ENCODE measurements at regions not wholly inside any gene's neighbourhood (a gene's known extent, or its start where the extent isn't known, plus 50 kb on each side); places are given as distances from the start of the nearest gene placed in this dataset.
A peak's percentile ranks its signal among the peaks of the same experiment; 100 is the strongest.
"Not testable (repeated sequence)": the region's sequence is repeated elsewhere in the genome, so short reads cannot be mapped to it uniquely, and the experiment has no call there.

GRCh38 chr3:75395580-75396315 lies 268.4 kb upstream of the FRG2C start:
- DNase-seq, result no peak

DNA sequence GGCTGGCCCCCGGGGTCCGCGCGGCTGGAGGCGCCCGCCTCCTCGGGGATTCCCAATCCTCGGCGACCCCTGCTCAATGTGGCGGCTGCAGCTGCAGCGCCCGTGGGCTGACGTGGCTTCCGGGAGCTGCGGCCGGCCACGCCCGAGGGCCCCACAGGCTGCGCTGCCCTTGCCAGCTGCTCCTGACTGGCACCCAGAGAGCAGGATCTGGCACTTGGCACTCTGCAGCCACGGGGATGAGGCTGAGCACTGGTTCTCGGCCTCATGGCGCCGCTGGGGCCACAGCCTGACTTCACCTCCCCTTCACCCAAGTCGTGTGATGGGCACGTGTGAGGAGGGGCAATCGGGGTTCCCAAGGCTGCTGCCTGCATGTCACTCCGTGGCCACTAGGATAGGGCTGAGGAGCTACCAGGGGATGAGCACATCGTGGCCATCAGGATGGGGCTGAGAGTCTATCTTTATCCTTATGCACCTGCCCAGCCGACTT lies 267.8 kb upstream of the FRG2C start:
- no peak for DNase-seq

DNA sequence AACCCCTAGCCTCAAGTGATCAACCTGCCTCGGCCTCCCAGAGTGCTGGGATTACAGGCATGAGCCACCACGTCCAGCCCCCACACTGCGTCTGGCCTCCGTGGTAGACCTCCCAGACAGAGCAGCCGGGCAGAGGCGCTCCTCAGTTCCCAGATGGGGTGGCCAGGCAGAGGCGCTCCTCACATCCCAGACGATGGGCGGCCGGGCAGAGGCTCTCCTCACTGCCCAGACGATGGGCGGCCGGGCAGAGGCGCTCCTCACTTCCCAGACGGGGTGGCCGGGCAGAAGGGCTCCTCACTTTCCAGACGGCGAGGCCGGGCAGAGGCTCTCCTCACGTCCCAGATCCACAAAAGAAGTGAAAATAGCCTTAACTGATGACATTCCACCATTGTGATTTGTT lies 266.6 kb upstream of the FRG2C start:
- DNase-seq, result not testable (repeated sequence)

DNA sequence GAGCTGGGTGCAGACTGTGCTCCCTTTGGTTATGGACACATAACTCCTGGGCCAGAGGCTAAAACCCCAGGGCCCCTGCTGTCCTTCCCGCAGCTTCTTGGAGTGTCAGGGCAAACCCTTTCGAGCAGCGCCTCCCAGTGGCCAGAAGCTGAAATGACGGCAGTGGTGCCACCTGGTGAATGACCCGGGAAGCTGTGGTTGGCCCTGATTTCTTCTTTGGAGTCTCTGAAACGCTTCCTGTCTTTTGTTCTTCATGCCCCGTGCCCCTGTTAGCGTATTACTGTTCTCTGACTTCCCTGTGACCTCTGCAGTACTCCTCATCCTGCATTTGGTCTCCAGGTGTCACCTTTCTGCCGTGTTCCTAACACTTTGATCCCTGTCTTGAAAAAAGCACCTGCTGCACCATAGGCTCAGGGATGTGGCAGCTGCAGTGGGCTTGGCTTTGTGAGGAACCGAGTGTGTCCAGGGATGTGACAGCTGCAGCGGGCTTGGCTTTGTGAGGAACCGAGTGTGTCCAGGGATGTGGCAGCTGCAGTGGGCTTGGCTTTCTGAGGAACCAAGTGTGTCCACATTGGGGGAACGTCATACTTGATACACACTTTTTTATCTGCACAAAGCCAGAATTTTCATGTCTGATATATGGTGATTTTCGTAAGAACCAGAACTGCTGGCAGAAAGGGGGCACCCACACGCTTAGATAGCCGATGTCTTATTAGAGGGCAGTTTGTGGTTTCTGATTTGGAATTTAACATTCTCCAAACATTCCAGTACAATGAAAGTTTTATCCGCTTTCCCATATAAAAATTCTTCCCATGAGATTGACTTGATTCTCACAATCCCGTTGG lies 241.8 kb upstream of the FRG2C start:
- not testable (repeated sequence) for DNase-seq

DNA sequence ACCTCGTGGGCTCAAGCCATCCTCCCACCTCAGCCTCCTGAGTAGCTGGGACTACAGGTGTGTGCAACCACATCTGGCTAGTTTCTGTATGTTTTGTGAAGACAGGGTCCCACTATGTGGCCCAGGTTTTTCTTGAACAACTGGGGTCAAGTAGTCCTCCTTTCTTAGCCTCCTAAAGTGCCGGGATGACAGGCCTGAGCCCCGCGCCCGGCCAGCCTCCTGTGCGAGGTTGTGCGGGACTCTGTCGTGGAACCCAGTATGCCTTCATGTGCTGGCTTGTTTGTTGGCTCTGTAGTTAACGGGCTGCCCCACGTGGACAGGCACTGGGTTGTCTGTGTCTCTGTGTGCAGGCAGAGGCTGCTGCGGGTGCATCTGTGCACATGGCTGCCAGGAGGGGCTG lies 238.7 kb upstream of the FRG2C start:
- not testable (repeated sequence) for DNase-seq

DNA sequence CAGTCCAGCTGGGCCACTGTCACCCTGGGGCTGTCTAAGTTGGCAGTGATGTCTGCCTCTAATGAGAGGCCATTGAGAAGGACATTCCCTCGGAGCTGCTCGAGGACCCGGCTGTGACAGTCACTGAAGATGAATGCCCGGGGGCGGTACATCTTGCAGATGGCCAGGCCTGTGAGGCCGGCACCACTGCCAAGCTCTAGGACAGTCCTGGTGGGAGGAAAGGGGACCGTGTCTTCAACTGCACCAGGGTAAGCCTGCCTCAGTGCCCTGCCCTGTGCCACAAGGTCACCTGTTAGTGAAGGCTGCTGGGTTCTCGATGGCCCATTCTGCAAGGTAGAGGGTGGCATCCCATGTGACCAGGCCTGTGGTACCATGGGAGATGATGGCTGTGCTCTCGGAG lies 236.6 kb upstream of the FRG2C start:
- not testable (repeated sequence) for DNase-seq

DNA sequence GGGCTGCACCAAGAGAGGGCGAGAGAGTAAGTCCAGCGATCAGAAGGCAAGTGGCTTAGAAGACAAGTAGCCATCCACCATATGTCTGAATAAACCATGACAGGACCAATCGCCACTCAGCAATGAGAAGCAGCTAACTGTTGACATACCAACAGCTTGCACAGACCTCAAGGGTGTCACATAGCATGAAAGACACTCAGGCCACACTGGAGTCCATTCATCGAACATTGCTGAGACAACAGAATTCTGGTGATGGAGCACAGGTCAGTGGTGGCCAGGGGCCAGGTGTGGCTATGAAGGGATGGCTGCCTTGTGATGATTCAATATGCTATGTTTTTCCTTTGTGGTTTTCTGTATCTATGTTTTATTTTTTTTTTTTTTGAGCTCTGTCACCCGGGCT lies 236.2 kb upstream of the FRG2C start:
- DNase-seq, result not testable (repeated sequence)

GRCh38 chr3:75429561-75430220 lies 234.4 kb upstream of the FRG2C start:
- peak; percentile 23 for DNase-seq

DNA sequence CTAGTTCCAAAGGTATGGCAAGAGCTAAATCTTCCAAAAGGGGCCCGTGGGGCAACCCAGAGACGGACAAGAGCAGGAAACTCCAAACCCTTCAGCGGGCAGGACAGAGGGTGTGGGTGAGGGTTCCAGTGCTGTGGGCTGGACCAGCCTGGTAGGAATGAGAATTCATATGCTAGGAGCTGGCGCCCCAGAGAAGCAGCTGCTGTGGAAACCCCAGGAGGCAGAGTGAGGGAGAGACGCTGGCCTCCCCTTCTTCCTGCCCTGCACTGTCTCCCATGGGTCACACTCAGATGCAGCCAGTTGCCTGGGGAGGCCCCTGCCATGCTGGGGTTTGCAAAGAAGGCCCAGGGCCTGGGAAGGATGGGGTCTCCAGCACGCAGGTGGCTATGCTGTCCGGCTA lies 233.7 kb upstream of the FRG2C start:
- not testable (repeated sequence) for DNase-seq

DNA sequence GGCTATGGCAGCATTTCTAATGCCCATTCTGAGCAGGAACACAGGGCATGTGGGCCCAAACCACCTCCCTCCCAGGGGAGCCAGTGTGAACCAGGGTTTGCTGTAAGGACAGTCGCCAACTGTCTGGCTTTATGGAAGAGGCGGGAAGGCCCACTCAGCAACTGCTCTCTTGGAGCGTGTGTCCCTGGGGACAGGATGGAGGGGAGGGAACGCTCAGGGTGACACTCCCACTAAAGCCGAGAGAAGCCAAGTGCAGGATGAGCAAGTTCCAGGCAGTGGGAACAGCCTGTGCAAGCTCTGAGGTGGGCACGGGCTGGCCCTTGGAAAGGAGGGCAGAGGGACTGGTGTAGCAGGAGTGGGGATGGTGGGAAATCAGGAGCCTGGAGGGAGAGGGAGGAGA lies 233.0 kb upstream of the FRG2C start:
- not testable (repeated sequence) for DNase-seq

- DNase-seq, result not testable (repeated sequence)
Measured at GRCh38 chr3:75432466-75432865, 231.7 kb upstream of the FRG2C start.

GRCh38 chr3:75432885-75433284 lies 231.2 kb upstream of the FRG2C start:
- not testable (repeated sequence) for DNase-seq

DNA sequence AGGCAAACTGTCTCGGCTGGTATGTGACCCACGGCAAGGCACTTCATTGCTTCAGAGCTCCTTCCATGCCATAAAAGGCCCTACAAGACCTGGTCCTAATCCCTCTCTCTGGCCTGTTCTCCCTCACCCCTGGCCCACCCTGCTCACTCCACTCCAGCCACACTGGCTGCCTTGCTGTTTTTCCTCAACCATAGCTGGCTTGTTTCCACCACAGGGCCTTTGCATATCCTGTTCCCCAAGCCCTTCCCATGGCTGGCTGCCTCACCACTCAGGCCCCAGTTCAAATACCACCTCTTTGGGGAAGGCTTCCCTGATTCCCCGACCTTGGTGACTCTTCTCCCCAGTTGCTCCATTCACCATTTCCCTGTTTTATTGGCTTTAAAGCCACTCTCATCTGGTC lies 230.8 kb upstream of the FRG2C start:
- DNase-seq, result not testable (repeated sequence)

DNA sequence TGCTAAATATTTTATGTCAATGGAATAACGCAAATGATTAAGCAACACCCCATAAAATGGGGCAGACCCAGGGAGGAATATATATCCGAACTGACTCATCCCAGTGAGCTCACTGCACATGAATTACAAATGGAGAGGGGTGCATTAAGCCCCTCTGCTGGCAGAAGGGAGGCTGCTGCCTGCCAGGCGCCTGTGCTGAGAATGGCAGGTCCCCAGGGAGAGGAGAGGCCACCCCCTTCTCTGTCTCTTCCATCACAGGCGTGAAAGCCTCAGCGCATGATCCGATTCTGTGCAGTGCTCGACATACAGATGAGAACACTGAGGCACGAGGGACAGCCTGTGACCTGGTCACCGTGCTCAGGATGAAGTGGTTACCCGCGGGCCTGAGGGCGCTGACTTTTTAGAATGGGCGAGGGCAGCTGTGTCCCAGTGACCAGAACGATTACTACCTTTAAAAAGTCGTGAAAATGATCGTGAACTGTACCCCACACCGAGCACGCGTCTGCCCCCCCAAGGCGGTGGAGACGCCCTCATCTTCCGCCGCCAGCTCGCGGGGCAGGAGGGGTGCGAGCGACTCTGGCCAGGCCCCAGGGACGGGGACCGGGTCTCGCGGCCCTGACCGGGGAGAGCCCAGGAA lies 229.7 kb upstream of the FRG2C start:
- DNase-seq, result not testable (repeated sequence)

DNA sequence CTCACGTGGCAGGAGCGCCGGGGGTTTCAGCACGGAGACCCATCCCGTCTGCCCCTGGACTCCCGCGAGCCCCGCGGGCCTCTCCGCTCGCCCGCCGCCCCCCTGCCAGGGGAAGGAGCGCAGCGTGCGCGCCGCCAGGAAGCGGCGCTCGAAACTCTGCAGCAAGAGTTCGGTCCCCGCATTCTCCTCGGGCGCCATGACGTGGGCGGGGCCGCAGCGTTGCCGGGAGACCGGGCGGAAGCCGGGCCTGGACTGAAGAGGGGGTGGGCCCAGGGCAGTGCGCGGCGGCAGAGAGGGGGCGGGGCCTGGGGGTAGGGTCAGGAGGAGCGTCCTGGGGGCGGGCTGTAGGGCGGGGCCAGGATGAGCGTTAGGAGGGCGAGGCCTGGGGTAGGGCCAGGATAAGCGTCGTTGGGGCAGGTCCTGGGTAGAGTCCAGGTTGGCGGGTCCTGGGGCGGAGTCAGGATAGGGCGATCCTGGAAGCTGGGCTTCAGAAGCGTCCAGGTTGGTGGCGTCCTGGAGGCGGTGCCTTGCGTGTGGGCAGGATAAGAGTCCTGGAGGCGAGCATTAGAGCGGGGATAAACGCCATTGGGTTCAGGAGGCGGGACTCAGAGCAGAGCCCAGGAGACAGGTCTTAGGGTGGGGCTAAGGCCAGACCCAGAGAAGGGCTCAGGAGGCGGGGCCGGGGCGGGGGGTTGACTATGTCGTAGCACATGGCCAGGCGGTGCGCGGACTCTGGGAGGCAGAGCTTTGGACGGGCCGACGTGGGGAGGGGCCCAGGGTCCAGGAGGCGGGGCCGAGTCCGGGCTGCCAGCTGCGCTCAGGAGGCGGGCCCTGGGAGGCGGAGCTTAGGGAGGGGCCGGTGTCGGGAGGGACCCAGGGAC lies 229.0 kb upstream of the FRG2C start:
- peak; percentile 86 for DNase-seq

- peak; percentile 37 for DNase-seq
Measured at GRCh38 chr3:75435794-75436400, 228.2 kb upstream of the FRG2C start.

DNA sequence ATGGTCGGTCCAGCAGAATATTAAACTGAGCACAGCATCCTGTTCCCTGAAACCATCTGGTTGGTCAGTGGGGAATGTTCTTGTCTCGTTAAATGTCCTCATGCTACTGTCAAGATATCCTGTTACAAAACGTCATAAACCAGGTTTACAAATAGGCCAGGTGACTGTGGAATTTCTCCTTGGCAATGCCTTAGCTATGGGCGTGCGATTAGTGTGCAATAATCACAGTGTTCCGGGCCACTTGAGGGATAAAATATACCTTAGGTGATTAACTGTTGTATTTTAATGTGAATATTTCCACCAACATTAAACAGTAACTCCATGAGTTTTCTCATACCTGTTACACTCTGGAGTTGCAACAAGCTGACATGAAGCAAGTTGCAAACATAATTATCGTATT lies 223.1 kb upstream of the FRG2C start:
- DNase-seq, result not testable (repeated sequence)

GRCh38 chr3:75444634-75445033 lies 219.5 kb upstream of the FRG2C start:
- not testable (repeated sequence) for DNase-seq

DNA sequence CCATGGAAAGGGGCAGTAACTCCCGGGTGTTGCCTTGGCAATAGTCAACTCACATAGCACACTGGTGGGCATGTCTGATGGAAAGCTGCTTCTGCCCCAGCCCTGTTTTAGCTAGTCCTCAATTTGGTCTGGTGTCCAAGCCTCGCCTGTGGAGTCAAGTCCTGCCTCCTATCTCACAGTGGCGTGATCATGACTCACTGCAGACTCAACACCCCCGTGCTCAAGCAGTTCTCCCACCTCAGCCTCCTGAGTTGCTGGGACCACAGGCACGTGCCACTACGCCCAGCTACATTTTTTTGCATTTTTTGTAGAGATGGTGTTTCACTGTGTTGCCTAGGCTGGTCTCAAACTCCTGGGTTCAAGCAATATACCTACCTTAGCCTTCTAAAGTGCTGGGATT lies 218.9 kb upstream of the FRG2C start:
- DNase-seq, result not testable (repeated sequence)

- not testable (repeated sequence) for DNase-seq
Measured at GRCh38 chr3:75446948-75447347, 217.2 kb upstream of the FRG2C start.

DNA sequence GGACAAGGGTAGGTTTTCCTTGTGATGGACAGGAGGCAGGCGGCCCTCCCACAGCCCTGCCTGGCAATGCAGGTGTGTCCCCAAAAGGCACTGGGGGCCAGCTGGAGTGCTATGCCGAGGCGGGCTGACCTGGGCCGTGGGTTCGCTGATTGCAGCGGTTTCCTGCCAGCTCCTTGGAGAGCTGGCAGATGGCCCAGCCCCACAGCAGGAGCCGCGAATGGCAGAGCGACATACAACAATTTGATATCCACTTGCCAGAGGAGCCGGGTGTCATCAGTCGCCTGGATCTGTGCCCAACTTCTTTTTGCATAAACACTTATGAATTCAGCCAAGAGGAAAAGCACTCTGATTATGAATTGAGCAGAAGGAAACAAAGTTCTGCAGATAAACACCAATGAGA lies 210.8 kb upstream of the FRG2C start:
- peak; percentile 78 for DNase-seq

Measured in NCI-H2029 (cell line).